ENCODE measurements at regions not wholly inside any gene's neighbourhood (a gene's known extent, or its start where the extent isn't known, plus 50 kb on each side); places are given as distances from the start of the nearest gene placed in this dataset.

GRCh38 chr3:63124090-63124489 is 154.0 kb upstream of the SYNPR start:
- no peak for TF ChIP-seq CTCF (IDR thresholded peaks at IDR 0.05)
- no peak for TF ChIP-seq POLR2A (IDR thresholded peaks at IDR 0.05)
